Stimulated activated CD4-positive, alpha-beta T cell treated with anti-CD3 and anti-CD28 coated beads, Interleukin-12 subunit alpha, Interleukin-12 subunit beta, amount 100 ng/mL, for 48 hours (primary cell): ENCODE measurements at regions not wholly inside any gene's neighbourhood (a gene's known extent, or its start where the extent isn't known, plus 50 kb on each side); places are given as distances from the start of the nearest gene placed in this dataset.
"Not testable (repeated sequence)": the region's sequence is repeated elsewhere in the genome, so short reads cannot be mapped to it uniquely, and the experiment has no call there.

Source experiments
- DNase-seq, 3 donors: peaks; one replicate each; pipeline ENCODE4 v3.0.0-alpha.2; 2020; ENCODE audit warnings: low read depth in 2 of 3, low spot score in 1 of 3

- not testable (repeated sequence) for DNase-seq
These were observed 211.9 kb upstream of the HAAO start for GRCh38 chr2:43004126-43004865.

- DNase-seq, result no peak
These were observed 211.3 kb upstream of the HAAO start for GRCh38 chr2:43003702-43004101.

- DNase-seq, result no peak
These were observed 209.5 kb upstream of the HAAO start for GRCh38 chr2:43001787-43002468.

GRCh38 chr2:43001055-43001378 lies 208.6 kb upstream of the HAAO start:
- DNase-seq, result no peak

- DNase-seq, result no peak
These were observed 208.1 kb upstream of the HAAO start for GRCh38 chr2:43000242-43001054.

- no peak for DNase-seq
These were observed 207.5 kb upstream of the HAAO start for GRCh38 chr2:42999856-43000241.

GRCh38 chr2:42999391-42999841 lies 207.0 kb upstream of the HAAO start:
- DNase-seq, result no peak

GRCh38 chr2:42998721-42999120 lies 206.3 kb upstream of the HAAO start:
- no peak for DNase-seq

GRCh38 chr2:42996528-42996927 lies 204.1 kb upstream of the HAAO start:
- no peak for DNase-seq

- no peak for DNase-seq
These were observed 203.5 kb upstream of the HAAO start for GRCh38 chr2:42995752-42996422.

- not testable (repeated sequence) for DNase-seq
These were observed 197.1 kb upstream of the HAAO start for GRCh38 chr2:42989283-42990081.

- not testable (repeated sequence) for DNase-seq
These were observed 195.7 kb upstream of the HAAO start for GRCh38 chr2:42988055-42988454.

- DNase-seq, result no peak
These were observed 194.9 kb upstream of the HAAO start for GRCh38 chr2:42987112-42987922.

- no peak for DNase-seq
These were observed 192.2 kb upstream of the HAAO start for GRCh38 chr2:42984617-42985016.

GRCh38 chr2:42984081-42984480 lies 191.7 kb upstream of the HAAO start:
- no peak for DNase-seq

- no peak for DNase-seq
These were observed 188.5 kb upstream of the HAAO start for GRCh38 chr2:42980764-42981416.

GRCh38 chr2:42979870-42980763 lies 187.7 kb upstream of the HAAO start:
- no peak for DNase-seq

- no peak for DNase-seq
These were observed 187.1 kb upstream of the HAAO start for GRCh38 chr2:42979416-42979869.
